H1 (cell line): ENCODE measurements at regions not wholly inside any gene's neighbourhood (a gene's known extent, or its start where the extent isn't known, plus 50 kb on each side); places are given as distances from the start of the nearest gene placed in this dataset.

Experiments
- CTCF ChIA-PET: fragments of 300-600 bp; sonication (Branson Sonifier 250); formaldehyde crosslinking; loops from one replicate; lab custom pipeline; 2021; ENCODE audit not compliant: partially characterized antibody; lab: Charles Lee
- POLR2A ChIA-PET: fragments of 300-600 bp; sonication (Branson Sonifier 250); formaldehyde crosslinking; loops from one replicate; lab custom pipeline; 2021; ENCODE audit warnings: inconsistent platforms; ENCODE audit not compliant: partially characterized antibody; lab: Charles Lee
- DNase-seq, 2 experiments: peaks; one replicate each; pipeline versions ENCODE4 v3.0.0 to v3.0.0-alpha.2; 2010 to 2022; ENCODE audit warnings: low spot score in 2 of 2, low read depth in 1 of 2, mixed read lengths in 1 of 2
- FAIRE-seq: peaks from 2 replicates; lab custom pipeline; 2011; peaks lifted over from hg19 to GRCh38; lab: Jason Lieb, UNC
- H2AFZ ChIP-seq: 2 replicates; pipeline ENCODE4 v1.8.1; 2012; ENCODE audit warnings: low read length, inconsistent platforms
- H2AK5ac ChIP-seq: 2 replicates; pipeline ENCODE4 v1.6.1; 2013; ENCODE audit warnings: low read depth, low read length
- H2BK120ac ChIP-seq: replicated peaks from 2 replicates; pipeline ENCODE3; 2013; ENCODE audit warnings: low read depth, low read length, inconsistent platforms
- H2BK12ac ChIP-seq: 2 replicates; pipeline ENCODE4 v1.6.1; 2013; ENCODE audit warnings: low read depth, low read length
- H2BK15ac ChIP-seq: 2 replicates; pipeline ENCODE4 v1.6.1; 2013; ENCODE audit warnings: low read length
- H2BK20ac ChIP-seq: 2 replicates; pipeline ENCODE4 v1.6.1; 2013; ENCODE audit warnings: low read length
- H2BK5ac ChIP-seq: 2 replicates; pipeline ENCODE4 v1.6.1; 2013; ENCODE audit warnings: low read depth, low read length
- H3K14ac ChIP-seq: 2 replicates; pipeline ENCODE4 v1.6.1; 2013; ENCODE audit warnings: inconsistent platforms; ENCODE audit not compliant: insufficient read length
- H3K18ac ChIP-seq: 2 replicates; pipeline ENCODE4 v1.6.1; 2013; ENCODE audit warnings: low read length; ENCODE audit errors: extremely low read depth
- H3K23ac ChIP-seq: 2 replicates; pipeline ENCODE4 v1.6.1; 2013; ENCODE audit warnings: inconsistent platforms; ENCODE audit not compliant: insufficient read length
- H3K23me2 ChIP-seq: 2 replicates; pipeline ENCODE4 v1.6.1; 2013; ENCODE audit warnings: low read depth, low read length
- H3K27ac ChIP-seq: 2 replicates; pipeline ENCODE4 v1.6.1; 2011; ENCODE audit warnings: low read depth, low read length, inconsistent platforms
- H3K27me3 ChIP-seq, 4 experiments: replicated peaks in 1 of 4; 1 replicate in 1 of 4; 2 replicates in 3 of 4; pipeline versions ENCODE4 v1.6.1 to v1.8.1; 2011 to 2013; ENCODE audit warnings: low read length in 3 of 4, mild to moderate bottlenecking in 3 of 4, inconsistent platforms in 2 of 4, mixed read lengths in 2 of 4, moderate library complexity in 1 of 4; ENCODE audit not compliant: control insufficient read depth in 3 of 4, insufficient read depth in 3 of 4; ENCODE audit errors: extremely low read depth in 1 of 4
- H3K36me3 ChIP-seq, 4 experiments: 2 replicates each; pipeline versions ENCODE4 v1.6.1 to v1.8.1; 2011 to 2013; ENCODE audit warnings: mild to moderate bottlenecking in 4 of 4, low read length in 3 of 4, moderate library complexity in 2 of 4, control low read depth in 1 of 4, inconsistent platforms in 1 of 4; ENCODE audit not compliant: insufficient read depth in 4 of 4, control insufficient read depth in 2 of 4
- H3K4ac ChIP-seq: replicated peaks from 2 replicates; pipeline ENCODE3; 2013; ENCODE audit warnings: low read length, low read depth, mixed read lengths, inconsistent platforms; ENCODE audit not compliant: insufficient read length
- H3K4me1 ChIP-seq, 4 experiments: replicated peaks in 1 of 4; 1 replicate in 1 of 4; 2 replicates in 3 of 4; pipeline versions ENCODE4 v1.6.1 to v1.8.1; 2011 to 2013; ENCODE audit warnings: low read length in 3 of 4, inconsistent platforms in 2 of 4, mixed read lengths in 1 of 4; ENCODE audit not compliant: insufficient read depth in 4 of 4, control insufficient read depth in 3 of 4
- H3K4me2 ChIP-seq, 2 experiments: 2 replicates each; pipeline versions ENCODE4 v1.6.1 to v1.8.1; 2011 to 2013; ENCODE audit warnings: low read depth in 2 of 2, low read length in 2 of 2, control low read depth in 1 of 2, inconsistent platforms in 1 of 2, mild to moderate bottlenecking in 1 of 2; ENCODE audit not compliant: insufficient read depth in 1 of 2
- H3K4me3 ChIP-seq, 4 experiments: fragments of 200-600, 300-600 bp in 1 of 4; sonication (generic), shearing (Covaris generic), sonication (Bioruptor Twin) in 1 of 4; 2 replicates each; pipeline versions ENCODE4 v1.5.1 to v1.8.1; 2011 to 2016; ENCODE audit warnings: low read length in 4 of 4, low read depth in 3 of 4, control low read depth in 2 of 4, inconsistent platforms in 2 of 4, mild to moderate bottlenecking in 2 of 4, mixed read lengths in 1 of 4, moderate library complexity in 1 of 4; ENCODE audit not compliant: insufficient read depth in 2 of 4; ENCODE audit errors: extremely low read depth in 1 of 4
- H3K56ac ChIP-seq: replicated peaks from 2 replicates; pipeline ENCODE3; 2013; ENCODE audit warnings: low read depth, mild to moderate bottlenecking, mixed read lengths, low read length, inconsistent platforms; ENCODE audit not compliant: insufficient read length
- H3K79me1 ChIP-seq: 2 replicates; pipeline ENCODE4 v1.6.1; 2013; ENCODE audit warnings: low read depth, low read length, control low read depth
- H3K79me2 ChIP-seq, 2 experiments: 2 replicates each; pipeline versions ENCODE4 v1.6.1 to v1.8.1; 2012 to 2013; ENCODE audit warnings: low read length in 2 of 2, mild to moderate bottlenecking in 2 of 2, inconsistent platforms in 1 of 2; ENCODE audit not compliant: insufficient read depth in 2 of 2, control insufficient read depth in 1 of 2
- H3K9ac ChIP-seq, 4 experiments: replicated peaks in 1 of 4; 1 replicate in 1 of 4; 2 replicates in 3 of 4; pipeline versions ENCODE4 v1.6.1 to v1.8.1; 2011 to 2013; ENCODE audit warnings: low read depth in 3 of 4, low read length in 3 of 4, control low read depth in 2 of 4, mild to moderate bottlenecking in 2 of 4, moderate library complexity in 2 of 4, inconsistent platforms in 1 of 4; ENCODE audit errors: extremely low read depth in 1 of 4
- H3K9me3 ChIP-seq, 2 experiments: 2 replicates each; pipeline versions ENCODE4 v1.6.1 to v1.8.1; 2012 to 2013; ENCODE audit warnings: mild to moderate bottlenecking in 2 of 2, moderate library complexity in 2 of 2, control low read depth in 1 of 2, inconsistent platforms in 1 of 2, low read depth in 1 of 2, low read length in 1 of 2, mixed read lengths in 1 of 2; ENCODE audit not compliant: insufficient read depth in 2 of 2
- H4K20me1 ChIP-seq, 2 experiments: replicated peaks in 1 of 2; 2 replicates each; pipeline versions ENCODE3 to v1.8.1; 2011 to 2013; ENCODE audit warnings: inconsistent platforms in 2 of 2, low read length in 2 of 2, mild to moderate bottlenecking in 1 of 2; ENCODE audit not compliant: insufficient read depth in 2 of 2, control insufficient read depth in 1 of 2
- H4K5ac ChIP-seq: 2 replicates; pipeline ENCODE4 v1.6.1; 2013; ENCODE audit warnings: low read length, low read depth, mixed read lengths, inconsistent platforms; ENCODE audit not compliant: insufficient read length
- H4K8ac ChIP-seq: 2 replicates; pipeline ENCODE4 v1.8.0; 2013; ENCODE audit warnings: mild to moderate bottlenecking, moderate library complexity, low read length, inconsistent platforms; ENCODE audit not compliant: insufficient read depth; ENCODE audit errors: extremely low read depth
- H4K91ac ChIP-seq: replicated peaks from 2 replicates; pipeline ENCODE3; 2013; ENCODE audit warnings: low read length, mixed read lengths, inconsistent platforms; ENCODE audit not compliant: insufficient read length
- ASH2L ChIP-seq: fragments of 200-600, 300-600 bp; sonication (generic); IDR thresholded peaks from one replicate; pipeline ENCODE4 v1.7.1; 2017; ENCODE audit warnings: low read length
- BRCA1 ChIP-seq: IDR thresholded peaks from 2 replicates; pipeline ENCODE4 v1.6.1; 2012; ENCODE audit warnings: low read depth, low read length, improper control_type of control experiment
- CBX5 ChIP-seq: fragments of 300-800, 300-1000 bp; sonication (generic); IDR thresholded peaks from 2 replicates; pipeline ENCODE4 v1.7.1; 2016; ENCODE audit warnings: antibody characterized with exemption, low read length, low read depth
- CBX8 ChIP-seq: fragments of 300-800, 300-1000 bp; sonication (generic); IDR thresholded peaks from 2 replicates; pipeline ENCODE4 v1.7.1; 2016; ENCODE audit warnings: low read depth, low read length, borderline replicate concordance
- CHD2 ChIP-seq: IDR thresholded peaks from 2 replicates; pipeline ENCODE4 v1.6.1; 2012; ENCODE audit warnings: low read length, improper control_type of control experiment
- CTBP2 ChIP-seq: IDR thresholded peaks from 2 replicates; pipeline ENCODE4 v1.7.0; 2011; ENCODE audit warnings: borderline replicate concordance, mild to moderate bottlenecking, moderate library complexity, mixed read lengths, low read length; ENCODE audit not compliant: insufficient read depth, insufficient read length
- GTF2F1 ChIP-seq: IDR thresholded peaks from 2 replicates; pipeline ENCODE4 v1.6.1; 2012; ENCODE audit warnings: low read depth, low read length, improper control_type of control experiment, borderline replicate concordance
- POU5F1 ChIP-seq: IDR thresholded peaks from 2 replicates; pipeline ENCODE4 v1.6.1; 2011; ENCODE audit warnings: low read depth, mild to moderate bottlenecking, low read length, moderate library complexity
- RFX5 ChIP-seq: IDR thresholded peaks from 2 replicates; pipeline ENCODE4 v1.6.1; 2011; ENCODE audit warnings: low read depth, low read length, improper control_type of control experiment, borderline replicate concordance
- SP2 ChIP-seq: IDR thresholded peaks from 2 replicates; pipeline ENCODE4 v1.6.1; 2012; ENCODE audit warnings: mild to moderate bottlenecking, low read length, inconsistent platforms
- TAF1 ChIP-seq: IDR thresholded peaks from 2 replicates; pipeline ENCODE4 v1.6.1; 2011; ENCODE audit warnings: mild to moderate bottlenecking, low read depth, low read length
- TCF12 ChIP-seq: IDR thresholded peaks from 2 replicates; pipeline ENCODE4 v1.6.1; 2011; ENCODE audit warnings: low read depth, mild to moderate bottlenecking, low read length
- USF2 ChIP-seq: IDR thresholded peaks from 2 replicates; pipeline ENCODE4 v1.6.1; 2011; ENCODE audit warnings: low read length, improper control_type of control experiment
- YY1 ChIP-seq: IDR thresholded peaks from 2 replicates; pipeline ENCODE4 v1.6.1; 2011; ENCODE audit warnings: low read depth, mild to moderate bottlenecking, low read length
- WGBS, 2 experiments: shearing (Covaris generic) in 1 of 2; methylation state at CpG; one replicate each; pipeline versions ENCODE4 v1.1.6 to v1.1.7; 2013 to 2015; ENCODE audit warnings: low lambda C conversion rate in 2 of 2, mixed read lengths in 2 of 2, inconsistent platforms in 1 of 2, low coverage in 1 of 2, missing lambda C conversion rate in 1 of 2; ENCODE audit not compliant: insufficient replicate concordance in 2 of 2, insufficient coverage in 1 of 2, insufficient read length in 1 of 2; ENCODE audit errors: extremely low coverage in 1 of 2, missing lambda C conversion rate in 1 of 2; 5-methylcytosine and 5-hydroxymethylcytosine counted together

GRCh38 chr4:180665481-180665880, 1577.7 kb upstream of the TENM3 start:
- H2BK15ac ChIP-seq, result no peak overlapping the region
- H3K27ac ChIP-seq, result no peak overlapping the region
- H3K9me3 ChIP-seq, result no peaks in the 10 kb centered on the region
- no peak overlapping the region for H2AK5ac ChIP-seq
- no peaks in the 10 kb centered on the region for H3K79me1 ChIP-seq
- DNase-seq, result no peak
- H3K18ac ChIP-seq, result no peak overlapping the region
- H3K4me2 ChIP-seq, result no peak overlapping the region
- H3K56ac ChIP-seq, result no peak overlapping the region
- H2AFZ ChIP-seq, result no peak overlapping the region
- no peaks in the 10 kb centered on the region for H3K23me2 ChIP-seq
- ChIA-PET POLR2A (no interaction called here), CTCF (interaction anchor here (0.7 to 6.1 kb wide), 37 partner anchors 11 to 459 kb away, joined by 3 to 50 read pairs (median 3); no protein-coding TSS in a partner anchor)
- no peaks in the 10 kb centered on the region for H4K20me1 ChIP-seq
- WGBS, 2 experiments, result 71% methylated on average over 2 of the region's 2 CpGs; no CpG with 5 or more reads in 1 of the 2 experiments
- H3K4ac ChIP-seq, result no peak overlapping the region
- no peak overlapping the region for H3K23ac ChIP-seq
- H2BK120ac ChIP-seq, result no peak overlapping the region
- no peak overlapping the region for H4K91ac ChIP-seq
- H3K14ac ChIP-seq, result no peak overlapping the region
- no peak overlapping the region for H4K5ac ChIP-seq
- H3K79me2 ChIP-seq, result no peaks in the 10 kb centered on the region
- peaks cover 0 to 4% (median 0%) of the 10 kb centered on the region in 4 experiments; a peak in 2 of 7 replicates for H3K4me1 ChIP-seq
- H2BK20ac ChIP-seq, result no peak overlapping the region
- no peak overlapping the region for H4K8ac ChIP-seq
- no peaks in the 10 kb centered on the region for H3K27me3 ChIP-seq
- TF ChIP-seq CHD2 (no peak), ASH2L (no peak), CBX5 (no peak), POU5F1 (no peak), YY1 (no peak), RFX5 (no peak), TCF12 (no peak), CBX8 (no peak), GTF2F1 (no peak), CTBP2 (no peak), TAF1 (no peak), BRCA1 (no peak), SP2 (no peak), USF2 (no peak)
- no peaks in the 10 kb centered on the region for H3K36me3 ChIP-seq
- no peak overlapping the region for H2BK12ac ChIP-seq
- no peak overlapping the region for H3K4me3 ChIP-seq
- no peak for FAIRE-seq
- no peak overlapping the region for H2BK5ac ChIP-seq
- H3K9ac ChIP-seq, result no peak overlapping the region
